PC-9 (cell line): ENCODE measurements at regions not wholly inside any gene's neighbourhood (a gene's known extent, or its start where the extent isn't known, plus 50 kb on each side); places are given as distances from the start of the nearest gene placed in this dataset.

Experiments
- CTCF ChIP-seq: fragments of 200-600 bp; sonication (generic); conservative IDR thresholded peaks from 2 replicates; pipeline ENCODE4 v1.6.1; 2017; ENCODE audit warnings: mixed run types, antibody characterized with exemption, mild to moderate bottlenecking, moderate library complexity
- EZH2 ChIP-seq: fragments of 200-600 bp; sonication (generic); IDR thresholded peaks from 2 replicates; pipeline ENCODE4 v1.8.0; 2017; ENCODE audit warnings: antibody characterized with exemption, low read depth

GRCh38 chr1:200337831-200338230 is 72.0 kb downstream of the ZNF281 start:
- TF ChIP-seq CTCF: no peak
- no peak for TF ChIP-seq EZH2
